H1 (cell line): ENCODE measurements at regions not wholly inside any gene's neighbourhood (a gene's known extent, or its start where the extent isn't known, plus 50 kb on each side); places are given as distances from the start of the nearest gene placed in this dataset.

Source experiments
- CTCF ChIA-PET: fragments of 300-600 bp; sonication (Branson Sonifier 250); formaldehyde crosslinking; loops from one replicate; lab custom pipeline; 2021; ENCODE audit not compliant: partially characterized antibody; lab: Charles Lee
- POLR2A ChIA-PET: fragments of 300-600 bp; sonication (Branson Sonifier 250); formaldehyde crosslinking; loops from one replicate; lab custom pipeline; 2021; ENCODE audit warnings: inconsistent platforms; ENCODE audit not compliant: partially characterized antibody; lab: Charles Lee
- DNase-seq, 2 experiments: peaks; one replicate each; pipeline versions ENCODE4 v3.0.0 to v3.0.0-alpha.2; 2010 to 2022; ENCODE audit warnings: low spot score in 2 of 2, low read depth in 1 of 2, mixed read lengths in 1 of 2
- FAIRE-seq: peaks from 2 replicates; lab custom pipeline; 2011; peaks lifted over from hg19 to GRCh38; lab: Jason Lieb, UNC
- H2AFZ ChIP-seq: 2 replicates; pipeline ENCODE4 v1.8.1; 2012; ENCODE audit warnings: low read length, inconsistent platforms
- H2AK5ac ChIP-seq: 2 replicates; pipeline ENCODE4 v1.6.1; 2013; ENCODE audit warnings: low read depth, low read length
- H2BK120ac ChIP-seq: replicated peaks from 2 replicates; pipeline ENCODE3; 2013; ENCODE audit warnings: low read depth, low read length, inconsistent platforms
- H2BK12ac ChIP-seq: 2 replicates; pipeline ENCODE4 v1.6.1; 2013; ENCODE audit warnings: low read depth, low read length
- H2BK15ac ChIP-seq: 2 replicates; pipeline ENCODE4 v1.6.1; 2013; ENCODE audit warnings: low read length
- H2BK20ac ChIP-seq: 2 replicates; pipeline ENCODE4 v1.6.1; 2013; ENCODE audit warnings: low read length
- H2BK5ac ChIP-seq: 2 replicates; pipeline ENCODE4 v1.6.1; 2013; ENCODE audit warnings: low read depth, low read length
- H3K14ac ChIP-seq: 2 replicates; pipeline ENCODE4 v1.6.1; 2013; ENCODE audit warnings: inconsistent platforms; ENCODE audit not compliant: insufficient read length
- H3K18ac ChIP-seq: 2 replicates; pipeline ENCODE4 v1.6.1; 2013; ENCODE audit warnings: low read length; ENCODE audit errors: extremely low read depth
- H3K23ac ChIP-seq: 2 replicates; pipeline ENCODE4 v1.6.1; 2013; ENCODE audit warnings: inconsistent platforms; ENCODE audit not compliant: insufficient read length
- H3K23me2 ChIP-seq: 2 replicates; pipeline ENCODE4 v1.6.1; 2013; ENCODE audit warnings: low read depth, low read length
- H3K27ac ChIP-seq: 2 replicates; pipeline ENCODE4 v1.6.1; 2011; ENCODE audit warnings: low read depth, low read length, inconsistent platforms
- H3K27me3 ChIP-seq, 4 experiments: replicated peaks in 1 of 4; 1 replicate in 1 of 4; 2 replicates in 3 of 4; pipeline versions ENCODE4 v1.6.1 to v1.8.1; 2011 to 2013; ENCODE audit warnings: low read length in 3 of 4, mild to moderate bottlenecking in 3 of 4, inconsistent platforms in 2 of 4, mixed read lengths in 2 of 4, moderate library complexity in 1 of 4; ENCODE audit not compliant: control insufficient read depth in 3 of 4, insufficient read depth in 3 of 4; ENCODE audit errors: extremely low read depth in 1 of 4
- H3K36me3 ChIP-seq, 4 experiments: 2 replicates each; pipeline versions ENCODE4 v1.6.1 to v1.8.1; 2011 to 2013; ENCODE audit warnings: mild to moderate bottlenecking in 4 of 4, low read length in 3 of 4, moderate library complexity in 2 of 4, control low read depth in 1 of 4, inconsistent platforms in 1 of 4; ENCODE audit not compliant: insufficient read depth in 4 of 4, control insufficient read depth in 2 of 4
- H3K4ac ChIP-seq: replicated peaks from 2 replicates; pipeline ENCODE3; 2013; ENCODE audit warnings: low read length, low read depth, mixed read lengths, inconsistent platforms; ENCODE audit not compliant: insufficient read length
- H3K4me1 ChIP-seq, 4 experiments: replicated peaks in 1 of 4; 1 replicate in 1 of 4; 2 replicates in 3 of 4; pipeline versions ENCODE4 v1.6.1 to v1.8.1; 2011 to 2013; ENCODE audit warnings: low read length in 3 of 4, inconsistent platforms in 2 of 4, mixed read lengths in 1 of 4; ENCODE audit not compliant: insufficient read depth in 4 of 4, control insufficient read depth in 3 of 4
- H3K4me2 ChIP-seq, 2 experiments: 2 replicates each; pipeline versions ENCODE4 v1.6.1 to v1.8.1; 2011 to 2013; ENCODE audit warnings: low read depth in 2 of 2, low read length in 2 of 2, control low read depth in 1 of 2, inconsistent platforms in 1 of 2, mild to moderate bottlenecking in 1 of 2; ENCODE audit not compliant: insufficient read depth in 1 of 2
- H3K4me3 ChIP-seq, 4 experiments: fragments of 200-600, 300-600 bp in 1 of 4; sonication (generic), shearing (Covaris generic), sonication (Bioruptor Twin) in 1 of 4; 2 replicates each; pipeline versions ENCODE4 v1.5.1 to v1.8.1; 2011 to 2016; ENCODE audit warnings: low read length in 4 of 4, low read depth in 3 of 4, control low read depth in 2 of 4, inconsistent platforms in 2 of 4, mild to moderate bottlenecking in 2 of 4, mixed read lengths in 1 of 4, moderate library complexity in 1 of 4; ENCODE audit not compliant: insufficient read depth in 2 of 4; ENCODE audit errors: extremely low read depth in 1 of 4
- H3K56ac ChIP-seq: replicated peaks from 2 replicates; pipeline ENCODE3; 2013; ENCODE audit warnings: low read depth, mild to moderate bottlenecking, mixed read lengths, low read length, inconsistent platforms; ENCODE audit not compliant: insufficient read length
- H3K79me1 ChIP-seq: 2 replicates; pipeline ENCODE4 v1.6.1; 2013; ENCODE audit warnings: low read depth, low read length, control low read depth
- H3K79me2 ChIP-seq, 2 experiments: 2 replicates each; pipeline versions ENCODE4 v1.6.1 to v1.8.1; 2012 to 2013; ENCODE audit warnings: low read length in 2 of 2, mild to moderate bottlenecking in 2 of 2, inconsistent platforms in 1 of 2; ENCODE audit not compliant: insufficient read depth in 2 of 2, control insufficient read depth in 1 of 2
- H3K9ac ChIP-seq, 4 experiments: replicated peaks in 1 of 4; 1 replicate in 1 of 4; 2 replicates in 3 of 4; pipeline versions ENCODE4 v1.6.1 to v1.8.1; 2011 to 2013; ENCODE audit warnings: low read depth in 3 of 4, low read length in 3 of 4, control low read depth in 2 of 4, mild to moderate bottlenecking in 2 of 4, moderate library complexity in 2 of 4, inconsistent platforms in 1 of 4; ENCODE audit errors: extremely low read depth in 1 of 4
- H3K9me3 ChIP-seq, 2 experiments: 2 replicates each; pipeline versions ENCODE4 v1.6.1 to v1.8.1; 2012 to 2013; ENCODE audit warnings: mild to moderate bottlenecking in 2 of 2, moderate library complexity in 2 of 2, control low read depth in 1 of 2, inconsistent platforms in 1 of 2, low read depth in 1 of 2, low read length in 1 of 2, mixed read lengths in 1 of 2; ENCODE audit not compliant: insufficient read depth in 2 of 2
- H4K20me1 ChIP-seq, 2 experiments: replicated peaks in 1 of 2; 2 replicates each; pipeline versions ENCODE3 to v1.8.1; 2011 to 2013; ENCODE audit warnings: inconsistent platforms in 2 of 2, low read length in 2 of 2, mild to moderate bottlenecking in 1 of 2; ENCODE audit not compliant: insufficient read depth in 2 of 2, control insufficient read depth in 1 of 2
- H4K5ac ChIP-seq: 2 replicates; pipeline ENCODE4 v1.6.1; 2013; ENCODE audit warnings: low read length, low read depth, mixed read lengths, inconsistent platforms; ENCODE audit not compliant: insufficient read length
- H4K8ac ChIP-seq: 2 replicates; pipeline ENCODE4 v1.8.0; 2013; ENCODE audit warnings: mild to moderate bottlenecking, moderate library complexity, low read length, inconsistent platforms; ENCODE audit not compliant: insufficient read depth; ENCODE audit errors: extremely low read depth
- H4K91ac ChIP-seq: replicated peaks from 2 replicates; pipeline ENCODE3; 2013; ENCODE audit warnings: low read length, mixed read lengths, inconsistent platforms; ENCODE audit not compliant: insufficient read length
- BACH1 ChIP-seq: IDR thresholded peaks from 2 replicates; pipeline ENCODE4 v1.6.1; 2012; ENCODE audit warnings: low read length, improper control_type of control experiment
- CBX5 ChIP-seq: fragments of 300-800, 300-1000 bp; sonication (generic); IDR thresholded peaks from 2 replicates; pipeline ENCODE4 v1.7.1; 2016; ENCODE audit warnings: antibody characterized with exemption, low read length, low read depth
- CEBPB ChIP-seq: IDR thresholded peaks from 2 replicates; pipeline ENCODE4 v1.6.1; 2012; ENCODE audit warnings: low read depth, low read length
- CHD2 ChIP-seq: IDR thresholded peaks from 2 replicates; pipeline ENCODE4 v1.6.1; 2012; ENCODE audit warnings: low read length, improper control_type of control experiment
- CREB1 ChIP-seq: IDR thresholded peaks from 2 replicates; pipeline ENCODE4 v1.6.1; 2012; ENCODE audit warnings: inconsistent platforms
- EGR1 ChIP-seq: IDR thresholded peaks from 2 replicates; pipeline ENCODE4 v1.6.1; 2011; ENCODE audit warnings: low read depth, low read length, borderline replicate concordance
- JUND ChIP-seq: IDR thresholded peaks from 2 replicates; pipeline ENCODE4 v1.6.1; 2011; ENCODE audit warnings: mild to moderate bottlenecking, improper control_type of control experiment, low read length
- NRF1 ChIP-seq: IDR thresholded peaks from 2 replicates; pipeline ENCODE4 v1.6.1; 2011; ENCODE audit warnings: mild to moderate bottlenecking, low read depth, low read length, improper control_type of control experiment
- RBBP5 ChIP-seq: IDR thresholded peaks from 2 replicates; pipeline ENCODE4 v1.7.1; 2012; ENCODE audit warnings: low read depth, mild to moderate bottlenecking, inconsistent platforms, low read length, moderate library complexity, borderline replicate concordance
- WGBS, 2 experiments: shearing (Covaris generic) in 1 of 2; methylation state at CpG; one replicate each; pipeline versions ENCODE4 v1.1.6 to v1.1.7; 2013 to 2015; ENCODE audit warnings: low lambda C conversion rate in 2 of 2, mixed read lengths in 2 of 2, inconsistent platforms in 1 of 2, low coverage in 1 of 2, missing lambda C conversion rate in 1 of 2; ENCODE audit not compliant: insufficient replicate concordance in 2 of 2, insufficient coverage in 1 of 2, insufficient read length in 1 of 2; ENCODE audit errors: extremely low coverage in 1 of 2, missing lambda C conversion rate in 1 of 2; 5-methylcytosine and 5-hydroxymethylcytosine counted together
- TF ChIP-seq, protein P1 (sequence below), 3 experiments: IDR thresholded peaks; 1 replicate in 2 of 3; 2 replicates in 1 of 3; pipeline versions ENCODE4 v1.5.1 to v1.6.1; 2011; ENCODE audit warnings: low read length in 3 of 3, mild to moderate bottlenecking in 3 of 3, inconsistent platforms in 2 of 3, low read depth in 1 of 3, moderate library complexity in 1 of 3; ENCODE audit not compliant: insufficient read depth in 1 of 3; ENCODE audit errors: control extremely low read depth in 1 of 3
- TF ChIP-seq, protein P2 (sequence below): IDR thresholded peaks from 2 replicates; pipeline ENCODE4 v1.6.1; 2011; ENCODE audit warnings: low read depth, mild to moderate bottlenecking, low read length; ENCODE audit not compliant: insufficient read depth

DNA sequence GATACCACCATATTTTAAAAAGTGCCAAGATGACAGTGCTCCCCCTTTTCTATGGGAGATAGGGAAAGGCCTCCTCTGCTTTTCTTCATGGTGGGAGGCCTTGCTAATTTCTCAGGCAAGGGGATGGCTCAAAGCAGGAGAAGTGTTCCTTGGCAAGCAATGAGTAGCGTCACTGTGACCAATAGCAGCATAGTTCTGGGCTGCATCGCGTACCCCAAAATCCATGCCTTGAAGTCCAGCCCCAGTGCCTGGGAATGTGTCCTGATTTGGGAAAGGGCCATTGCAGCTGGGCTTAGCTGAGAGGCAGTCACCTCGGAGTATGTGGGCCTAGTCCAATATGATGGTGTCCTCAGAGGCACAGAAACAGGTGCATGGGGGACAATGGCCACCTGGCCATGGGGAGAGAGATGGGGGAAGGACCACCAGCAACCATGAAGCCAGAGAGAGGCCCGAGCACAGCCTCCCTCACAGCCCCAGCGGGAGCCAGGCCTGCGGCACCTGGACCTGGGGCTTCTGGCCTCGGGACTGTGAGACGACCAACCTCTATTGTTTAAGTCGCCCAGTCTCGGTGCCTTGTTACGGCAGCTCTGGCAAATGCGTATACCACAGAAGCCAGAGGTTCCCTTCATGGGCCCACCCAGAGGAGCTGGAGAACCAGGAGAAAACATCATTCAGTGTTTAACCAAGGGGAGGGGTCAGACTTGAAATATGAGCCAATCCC lies 153.1 kb upstream of the RPS6KA2 start:
- CTCF ChIA-PET = interaction anchor here (1.7 kb wide), 2 partner anchors 9 to 171 kb away, joined by 4 to 6 read pairs; no protein-coding TSS in a partner anchor
- H4K5ac ChIP-seq = no peak overlapping the region
- peaks cover 0 to 2% of the 10 kb centered on the region in 2 experiments; a peak in 1 of 4 replicates for H3K9me3 ChIP-seq
- no peaks in the 10 kb centered on the region for H3K36me3 ChIP-seq
- no peak overlapping the region for H3K4me3 ChIP-seq
- no peak overlapping the region for H2BK20ac ChIP-seq
- no peaks in the 10 kb centered on the region for H3K23me2 ChIP-seq
- 91% methylated on average over 13 of the region's 13 CpGs; no CpG with 5 or more reads in 1 of the 2 experiments for WGBS, 2 experiments
- H3K4ac ChIP-seq = no peak overlapping the region
- no peak overlapping the region for H3K27ac ChIP-seq
- H3K79me1 ChIP-seq = no peaks in the 10 kb centered on the region; the same call in 1 of the 2 replicates
- no peak overlapping the region; the same call in none of the 2 replicates for H4K8ac ChIP-seq
- no peak overlapping the region for H3K14ac ChIP-seq
- no peak overlapping the region for H3K18ac ChIP-seq
- no peak overlapping the region for H4K91ac ChIP-seq
- POLR2A ChIA-PET = no interaction called here
- H2AK5ac ChIP-seq = peak overlapping the region; percentile 48; the same call in 1 of the 2 replicates
- H2BK12ac ChIP-seq = no peak overlapping the region
- FAIRE-seq = no peak
- peaks cover 0 to 3% (median 0%) of the 10 kb centered on the region in 4 experiments; a peak in 1 of 7 replicates for H3K4me1 ChIP-seq
- H2BK120ac ChIP-seq = no peak overlapping the region
- H3K79me2 ChIP-seq = no peaks in the 10 kb centered on the region
- H3K56ac ChIP-seq = no peak overlapping the region
- no peak overlapping the region for H2BK15ac ChIP-seq
- H2BK5ac ChIP-seq = no peak overlapping the region
- H3K27me3 ChIP-seq = no peaks in the 10 kb centered on the region
- H3K23ac ChIP-seq = no peak overlapping the region
- H3K9ac ChIP-seq = no peak overlapping the region
- no peak overlapping the region for H3K4me2 ChIP-seq
- H2AFZ ChIP-seq = no peak overlapping the region
- peak in 1 of 2 experiments; percentile 35 for DNase-seq
- H4K20me1 ChIP-seq = no peaks in the 10 kb centered on the region
- TF ChIP-seq NRF1 = no peak
- TF ChIP-seq CREB1 = no peak
- no peak for TF ChIP-seq EGR1
- no peak for TF ChIP-seq CEBPB
- TF ChIP-seq, protein P1, sequence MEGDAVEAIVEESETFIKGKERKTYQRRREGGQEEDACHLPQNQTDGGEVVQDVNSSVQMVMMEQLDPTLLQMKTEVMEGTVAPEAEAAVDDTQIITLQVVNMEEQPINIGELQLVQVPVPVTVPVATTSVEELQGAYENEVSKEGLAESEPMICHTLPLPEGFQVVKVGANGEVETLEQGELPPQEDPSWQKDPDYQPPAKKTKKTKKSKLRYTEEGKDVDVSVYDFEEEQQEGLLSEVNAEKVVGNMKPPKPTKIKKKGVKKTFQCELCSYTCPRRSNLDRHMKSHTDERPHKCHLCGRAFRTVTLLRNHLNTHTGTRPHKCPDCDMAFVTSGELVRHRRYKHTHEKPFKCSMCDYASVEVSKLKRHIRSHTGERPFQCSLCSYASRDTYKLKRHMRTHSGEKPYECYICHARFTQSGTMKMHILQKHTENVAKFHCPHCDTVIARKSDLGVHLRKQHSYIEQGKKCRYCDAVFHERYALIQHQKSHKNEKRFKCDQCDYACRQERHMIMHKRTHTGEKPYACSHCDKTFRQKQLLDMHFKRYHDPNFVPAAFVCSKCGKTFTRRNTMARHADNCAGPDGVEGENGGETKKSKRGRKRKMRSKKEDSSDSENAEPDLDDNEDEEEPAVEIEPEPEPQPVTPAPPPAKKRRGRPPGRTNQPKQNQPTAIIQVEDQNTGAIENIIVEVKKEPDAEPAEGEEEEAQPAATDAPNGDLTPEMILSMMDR (IDR thresholded peaks at IDR 0.05; ENCODE audit: control extremely low read depth in 1 of 3, insufficient read depth in 1 of 3, low read depth in 1 of 3, low read length in 3 of 3) = no peak
- no peak for TF ChIP-seq BACH1
- TF ChIP-seq CHD2 = no peak
- TF ChIP-seq CBX5 = no peak
- no peak for TF ChIP-seq JUND
- no peak for TF ChIP-seq RBBP5
- TF ChIP-seq, protein P2, sequence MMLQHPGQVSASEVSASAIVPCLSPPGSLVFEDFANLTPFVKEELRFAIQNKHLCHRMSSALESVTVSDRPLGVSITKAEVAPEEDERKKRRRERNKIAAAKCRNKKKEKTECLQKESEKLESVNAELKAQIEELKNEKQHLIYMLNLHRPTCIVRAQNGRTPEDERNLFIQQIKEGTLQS = no peak
